Prostate gland (tissue), 2 donors: ENCODE measurements at regions not wholly inside any gene's neighbourhood (a gene's known extent, or its start where the extent isn't known, plus 50 kb on each side); places are given as distances from the start of the nearest gene placed in this dataset.

Source experiments
- DNase-seq: peaks from one replicate; pipeline ENCODE4 v3.0.0-alpha.2; 2019; ENCODE audit warnings: low spot score
- H3K27ac ChIP-seq, 2 donors: fragments of 200-600 bp; sonication (generic); 2 replicates each; pipeline ENCODE4 v1.5.1; 2017 to 2019
- H3K27me3 ChIP-seq: fragments of 200-600 bp; sonication (generic); replicated peaks from 2 replicates; pipeline ENCODE4 v1.5.1; 2019; ENCODE audit not compliant: insufficient read depth
- H3K36me3 ChIP-seq, 2 donors: fragments of 200-600 bp; sonication (generic); 1 replicate in 1 of 2; 2 replicates in 1 of 2; pipeline versions ENCODE4 v1.5.1 to v1.8.1; 2017 to 2019
- H3K4me1 ChIP-seq: fragments of 200-600 bp; sonication (generic); replicated peaks from 2 replicates; pipeline ENCODE4 v1.5.1; 2019
- H3K4me3 ChIP-seq, 2 donors: fragments of 200-600 bp; sonication (generic); 2 replicates each; pipeline ENCODE4 v1.5.1; 2017 to 2019
- H3K9me3 ChIP-seq: fragments of 200-600 bp; sonication (generic); 2 replicates; pipeline ENCODE4 v1.5.1; 2017
- CTCF ChIP-seq, 4 experiments: fragments of 200-600 bp in 2 of 4; fragments of 450-650 bp in 2 of 4; sonication (generic) in 2 of 4; IDR thresholded peaks; 1 replicate in 3 of 4; 2 replicates in 1 of 4; pipeline ENCODE4 v1.5.1; 2016 to 2019; ENCODE audit warnings: antibody characterized with exemption in 4 of 4, mild to moderate bottlenecking in 2 of 4, moderate library complexity in 2 of 4
- POLR2A ChIP-seq: fragments of 450-650 bp; IDR thresholded peaks from one replicate; pipeline ENCODE4 v1.6.1; 2016; ENCODE audit warnings: antibody characterized with exemption, mild to moderate bottlenecking
- POLR2AphosphoS5 ChIP-seq: sonication (generic); formaldehyde crosslinking; IDR thresholded peaks from one replicate; pipeline ENCODE4 v1.6.1; 2017; ENCODE audit warnings: antibody characterized with exemption
- WGBS: methylation state at CpG from one replicate; pipeline ENCODE4 v1.1.5; 2018; 5-methylcytosine and 5-hydroxymethylcytosine counted together
- intact Hi-C: fragments of 100-400 bp; cut with DNase I; formaldehyde crosslinking; loops from one replicate; pipeline ENCODE4 v1.14.2; 2022

- no peak overlapping the region for H3K4me3 ChIP-seq
- no peaks in the 10 kb centered on the region for H3K4me1 ChIP-seq
- H3K36me3 ChIP-seq: no peaks in the 10 kb centered on the region
- DNase-seq: no peak
- WGBS: 69% methylated on average over 2 of the region's 2 CpGs
- intact Hi-C loops: no loop called here
- no peaks in the 10 kb centered on the region for H3K9me3 ChIP-seq
- H3K27me3 ChIP-seq: no peaks in the 10 kb centered on the region
- H3K27ac ChIP-seq: no peak overlapping the region
- TF ChIP-seq POLR2AphosphoS5 (no peak), CTCF (IDR thresholded peaks at IDR 0.05) (no peak), POLR2A (no peak)
Measured at GRCh38 chr9:75651709-75652108, 238.8 kb upstream of the PCSK5 start.

GRCh38 chr9:75653335-75653734, 237.1 kb upstream of the PCSK5 start:
- 86% methylated on average over 1 of the region's 1 CpG for WGBS
- no peaks in the 10 kb centered on the region for H3K36me3 ChIP-seq
- H3K27me3 ChIP-seq: no peaks in the 10 kb centered on the region

GRCh38 chr9:75653750-75654149, 236.7 kb upstream of the PCSK5 start:
- intact Hi-C loops: no loop called here
- TF ChIP-seq POLR2AphosphoS5 (no peak), CTCF (IDR thresholded peaks at IDR 0.05) (no peak), POLR2A (no peak)
- 86% methylated on average over 2 of the region's 2 CpGs for WGBS
- Histone ChIP-seq H3K36me3 (no peaks in the 10 kb centered on the region), H3K4me3 (no peak overlapping the region), H3K27ac (no peak overlapping the region), H3K4me1 (no peaks in the 10 kb centered on the region), H3K27me3 (no peaks in the 10 kb centered on the region), H3K9me3 (no peaks in the 10 kb centered on the region)
- no peak for DNase-seq

More at GRCh38 chr9:75653335-75653734, 237.1 kb upstream of the PCSK5 start:
- intact Hi-C loops: no loop called here
- Histone ChIP-seq H3K4me1 (no peaks in the 10 kb centered on the region), H3K9me3 (no peaks in the 10 kb centered on the region), H3K27ac (no peak overlapping the region), H3K4me3 (no peak overlapping the region)
- DNase-seq: no peak
- no peak for TF ChIP-seq CTCF (IDR thresholded peaks at IDR 0.05)
- no peak for TF ChIP-seq POLR2A
- no peak for TF ChIP-seq POLR2AphosphoS5

- intact Hi-C loops: no loop called here
- H3K4me3 ChIP-seq: no peak overlapping the region
Measured at GRCh38 chr9:75657015-75657414, 233.5 kb upstream of the PCSK5 start.

More at GRCh38 chr9:75657015-75657414, 233.5 kb upstream of the PCSK5 start:
- 81% methylated on average over 5 of the region's 5 CpGs for WGBS
- no peak for DNase-seq
- no peaks in the 10 kb centered on the region for H3K9me3 ChIP-seq
- no peaks in the 10 kb centered on the region for H3K4me1 ChIP-seq
- TF ChIP-seq CTCF (IDR thresholded peaks at IDR 0.05): no peak
- no peak for TF ChIP-seq POLR2AphosphoS5
- no peak for TF ChIP-seq POLR2A
- no peaks in the 10 kb centered on the region for H3K36me3 ChIP-seq
- no peaks in the 10 kb centered on the region for H3K27me3 ChIP-seq
- no peak overlapping the region for H3K27ac ChIP-seq
